GM12873 (cell line): ENCODE measurements at regions not wholly inside any gene's neighbourhood (a gene's known extent, or its start where the extent isn't known, plus 50 kb on each side); places are given as distances from the start of the nearest gene placed in this dataset.

Source experiments
- CTCF ChIP-seq: IDR thresholded peaks from 2 replicates; pipeline ENCODE4 v1.5.1; 2012; ENCODE audit warnings: low read depth, mild to moderate bottlenecking, moderate library complexity, low read length, control low read depth; ENCODE audit not compliant: insufficient read depth; ENCODE audit errors: missing control alignments

DNA sequence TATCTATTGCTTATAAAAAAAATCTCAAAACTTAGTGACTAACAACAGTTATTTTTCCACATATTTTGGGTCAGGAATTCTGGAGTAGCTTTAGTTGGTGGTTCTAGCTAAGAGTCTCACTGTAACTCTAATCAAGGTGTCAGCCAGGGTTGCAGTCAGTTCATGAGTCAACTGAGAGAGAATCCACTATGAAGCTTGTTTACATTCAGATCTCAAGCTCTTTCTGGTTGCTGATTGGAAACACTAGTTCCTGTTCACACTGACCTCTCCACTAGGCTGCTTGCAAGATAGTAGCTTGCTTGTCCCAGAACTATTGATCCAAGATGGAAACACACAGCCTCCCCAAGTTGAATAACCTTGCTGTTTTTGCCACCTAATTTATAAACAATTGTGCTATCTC lies 1192.1 kb upstream of the B3GALT2 start:
- TF ChIP-seq CTCF: no peak

DNA sequence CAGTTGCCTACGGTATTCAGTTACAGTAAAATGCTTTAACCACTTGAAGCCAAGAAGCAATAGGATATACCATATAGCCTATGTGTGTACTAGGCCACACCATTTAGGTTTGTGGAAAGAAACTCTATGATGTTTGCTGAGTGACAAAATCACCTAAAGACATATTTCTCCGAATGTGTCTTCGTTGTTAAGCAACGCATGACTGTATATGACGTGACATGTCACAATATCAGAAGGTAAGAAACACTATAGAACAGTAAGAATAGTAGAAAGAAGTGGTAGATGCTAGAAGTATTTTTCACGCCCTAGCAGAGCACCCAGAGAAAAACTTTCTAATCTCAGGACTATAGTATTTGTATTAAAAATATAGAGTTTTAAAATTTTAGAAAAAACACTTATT lies 1188.2 kb upstream of the B3GALT2 start:
- TF ChIP-seq CTCF: no peak

- no peak for TF ChIP-seq CTCF
Observed at GRCh38 chr1:194372266-194372665, 1185.9 kb upstream of the B3GALT2 start.

DNA sequence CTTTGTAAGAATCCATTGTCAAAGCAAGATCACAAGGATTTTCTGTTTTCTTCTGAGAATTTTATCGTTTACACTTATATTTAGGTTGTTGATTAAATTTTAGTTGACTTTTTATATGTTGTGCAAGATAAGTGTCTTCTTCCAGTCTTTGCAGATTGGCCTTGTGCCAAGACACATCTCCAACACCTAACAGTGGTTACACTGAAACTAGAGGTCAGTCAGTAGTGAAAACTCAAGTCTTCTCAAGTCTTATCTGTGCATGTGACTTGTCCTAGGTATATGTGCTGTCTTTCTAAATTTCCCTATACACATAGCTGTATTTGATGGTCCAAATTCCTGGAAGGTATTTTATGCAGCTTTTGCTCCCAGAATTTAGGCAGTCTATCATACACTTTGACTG lies 1183.2 kb upstream of the B3GALT2 start:
- no peak for TF ChIP-seq CTCF

DNA sequence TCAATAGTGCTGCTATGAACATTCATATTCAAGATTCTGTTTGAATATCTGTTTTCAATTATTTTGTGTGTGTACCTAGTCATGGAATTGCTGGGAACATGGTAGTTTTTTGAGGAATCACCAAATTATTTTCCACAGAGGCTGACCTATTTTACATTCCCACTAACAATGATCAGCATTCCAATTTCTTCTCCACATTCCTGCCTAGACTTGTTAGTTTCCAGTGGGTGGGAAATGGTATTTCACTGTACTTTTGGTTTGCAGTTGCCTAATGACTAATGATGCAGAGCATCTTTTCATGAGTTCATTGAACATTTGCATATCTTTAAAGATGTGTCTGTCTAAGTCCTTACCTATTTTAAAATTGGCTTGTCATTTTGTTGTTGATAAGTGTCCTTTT lies 1182.6 kb upstream of the B3GALT2 start:
- TF ChIP-seq CTCF: no peak

GRCh38 chr1:194367121-194367520 lies 1180.7 kb upstream of the B3GALT2 start:
- TF ChIP-seq CTCF: no peak

DNA sequence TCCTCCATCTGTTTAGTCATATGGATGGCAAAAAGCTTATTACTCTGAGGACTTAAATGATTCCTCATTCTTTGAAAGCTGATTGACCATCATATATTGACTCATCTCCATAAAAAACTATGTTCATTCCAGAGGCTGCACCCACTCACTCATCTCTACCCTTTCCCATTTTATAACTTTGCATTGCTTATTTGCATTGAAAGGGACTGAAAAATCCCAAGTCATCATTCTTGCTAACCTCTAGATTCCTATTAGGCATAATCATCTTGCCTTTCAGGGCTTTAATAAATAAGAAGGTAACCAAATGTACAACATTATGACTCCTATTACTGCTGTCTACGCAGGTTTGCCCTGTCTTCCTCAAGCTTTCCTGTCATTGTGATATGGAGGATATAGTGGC lies 1180.3 kb upstream of the B3GALT2 start:
- TF ChIP-seq CTCF: no peak

DNA sequence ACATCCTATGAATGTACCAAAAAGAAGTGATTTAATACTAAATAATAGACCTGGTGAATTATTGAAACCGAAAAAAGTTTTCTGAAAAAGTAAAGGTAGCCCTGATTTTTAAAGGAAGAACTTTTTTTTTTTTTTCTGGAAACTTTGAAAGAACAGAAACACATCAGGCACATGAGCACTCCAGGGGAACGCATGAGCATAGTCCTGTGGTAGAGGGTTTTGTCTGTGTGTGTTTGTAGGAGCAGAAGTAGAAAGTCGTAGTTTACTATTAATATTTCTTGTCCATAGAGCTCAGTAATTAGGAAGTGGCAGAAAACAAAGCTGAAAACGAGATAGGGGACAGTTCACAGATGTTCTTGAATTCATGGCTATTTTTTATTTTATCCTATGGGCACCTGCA lies 1175.9 kb upstream of the B3GALT2 start:
- TF ChIP-seq CTCF: no peak
